D721Med (cell line): ENCODE measurements at regions not wholly inside any gene's neighbourhood (a gene's known extent, or its start where the extent isn't known, plus 50 kb on each side); places are given as distances from the start of the nearest gene placed in this dataset.

Experiments
- DNase-seq: peaks from one replicate; pipeline ENCODE4 v3.0.0; 2011; ENCODE audit warnings: low spot score; ENCODE audit not compliant: insufficient read length
- FAIRE-seq: peaks from 2 replicates; lab custom pipeline; 2011; peaks lifted over from hg19 to GRCh38; lab: Jason Lieb, UNC
- TF ChIP-seq, protein P1 (sequence below): IDR thresholded peaks from 2 replicates; pipeline ENCODE4 v1.5.1; 2012; ENCODE audit warnings: mild to moderate bottlenecking, control low read depth; ENCODE audit not compliant: insufficient read depth; ENCODE audit errors: missing control alignments

DNA sequence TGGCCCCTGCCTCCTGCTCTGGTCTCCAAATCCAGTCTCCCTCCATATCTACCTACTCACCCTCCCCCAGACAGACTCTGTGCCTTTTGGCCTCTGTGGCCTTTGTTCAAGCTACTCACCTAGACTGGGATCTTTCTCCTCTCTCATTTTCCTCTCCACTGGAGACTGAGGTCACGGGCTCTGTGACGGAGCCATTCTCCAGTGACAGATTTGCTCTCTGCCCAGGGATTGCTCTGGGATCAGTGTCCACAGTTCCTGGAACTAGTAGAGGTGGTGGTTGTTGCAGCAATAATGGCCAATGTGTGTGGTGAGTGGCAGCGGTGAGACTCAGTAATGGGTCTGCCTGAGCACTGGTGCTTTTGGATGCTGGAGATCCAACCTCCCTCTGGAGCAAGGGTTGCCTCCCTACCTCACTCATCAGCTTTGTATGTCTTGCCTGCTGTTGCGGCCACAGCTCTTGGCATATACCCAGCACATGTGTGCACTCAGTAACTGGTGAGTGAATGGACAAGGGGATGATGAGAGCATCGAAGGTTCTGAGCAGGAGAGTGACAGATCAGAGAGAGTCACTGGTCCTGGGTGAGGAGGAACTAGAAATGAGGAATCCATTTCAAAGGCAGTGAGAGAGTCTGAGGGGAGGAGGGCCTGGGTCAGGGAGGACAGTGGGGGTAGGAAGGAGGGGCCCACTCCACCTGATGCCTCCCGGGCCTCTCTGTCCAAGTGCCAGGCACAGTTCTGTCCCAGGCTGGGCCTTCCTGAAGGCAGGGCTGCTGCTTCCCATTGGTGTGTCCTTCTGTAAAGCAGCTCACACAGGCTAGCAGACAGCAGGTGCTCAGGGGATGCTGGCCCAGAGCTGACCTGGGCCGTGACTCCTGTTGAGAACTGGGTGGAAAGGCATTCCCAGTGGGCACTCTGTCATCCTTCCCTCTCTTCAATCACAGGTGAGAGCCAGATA, 96.5 kb upstream of the PITX1 start:
- no peak for FAIRE-seq
- DNase-seq: no peak
- TF ChIP-seq, protein P1, sequence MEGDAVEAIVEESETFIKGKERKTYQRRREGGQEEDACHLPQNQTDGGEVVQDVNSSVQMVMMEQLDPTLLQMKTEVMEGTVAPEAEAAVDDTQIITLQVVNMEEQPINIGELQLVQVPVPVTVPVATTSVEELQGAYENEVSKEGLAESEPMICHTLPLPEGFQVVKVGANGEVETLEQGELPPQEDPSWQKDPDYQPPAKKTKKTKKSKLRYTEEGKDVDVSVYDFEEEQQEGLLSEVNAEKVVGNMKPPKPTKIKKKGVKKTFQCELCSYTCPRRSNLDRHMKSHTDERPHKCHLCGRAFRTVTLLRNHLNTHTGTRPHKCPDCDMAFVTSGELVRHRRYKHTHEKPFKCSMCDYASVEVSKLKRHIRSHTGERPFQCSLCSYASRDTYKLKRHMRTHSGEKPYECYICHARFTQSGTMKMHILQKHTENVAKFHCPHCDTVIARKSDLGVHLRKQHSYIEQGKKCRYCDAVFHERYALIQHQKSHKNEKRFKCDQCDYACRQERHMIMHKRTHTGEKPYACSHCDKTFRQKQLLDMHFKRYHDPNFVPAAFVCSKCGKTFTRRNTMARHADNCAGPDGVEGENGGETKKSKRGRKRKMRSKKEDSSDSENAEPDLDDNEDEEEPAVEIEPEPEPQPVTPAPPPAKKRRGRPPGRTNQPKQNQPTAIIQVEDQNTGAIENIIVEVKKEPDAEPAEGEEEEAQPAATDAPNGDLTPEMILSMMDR: no peak

DNA sequence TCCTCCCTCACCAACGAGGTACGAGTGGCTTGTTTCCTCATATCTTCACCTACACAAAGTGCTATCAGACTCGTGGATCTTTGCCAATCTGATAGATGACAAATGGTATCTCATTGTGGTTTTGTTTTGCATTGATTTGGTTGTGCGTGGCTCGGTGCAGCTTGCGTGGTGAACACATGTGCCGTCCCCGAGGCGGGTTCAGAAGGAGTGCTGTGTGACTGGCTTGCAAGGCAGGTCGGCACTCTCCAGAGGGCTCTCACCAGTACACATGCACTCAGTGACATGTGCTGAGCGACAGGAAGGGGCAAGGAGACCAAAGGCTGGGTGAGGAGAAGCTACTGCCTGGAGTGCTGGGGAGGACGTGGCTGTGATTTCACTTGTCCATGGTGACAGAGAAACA, 95.3 kb upstream of the PITX1 start:
- no peak for FAIRE-seq

DNA sequence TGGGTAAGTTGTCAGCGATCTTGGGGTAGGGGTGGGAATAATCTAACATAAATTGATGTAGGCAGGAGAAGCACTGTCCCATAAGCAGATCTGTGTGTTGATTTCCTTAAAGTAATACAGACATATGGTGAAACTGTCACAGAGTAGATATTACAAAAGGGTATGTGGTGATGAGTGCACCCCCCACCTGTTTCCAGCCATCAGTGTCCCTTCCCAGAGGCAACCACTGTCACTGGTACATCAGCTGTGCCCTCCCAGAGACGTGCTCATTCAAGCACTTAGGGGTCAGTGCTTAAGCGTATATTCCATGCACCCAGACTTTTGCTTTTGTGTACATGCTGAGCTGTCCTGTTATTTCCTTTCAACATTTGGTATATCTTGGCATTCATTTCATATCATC, 94.3 kb upstream of the PITX1 start:
- FAIRE-seq (no peak), DNase-seq (no peak)
- TF ChIP-seq, protein P1: no peak

More for the DNA sequence above, 95.3 kb upstream of the PITX1 start:
- TF ChIP-seq, protein P1: no peak
- no peak for DNase-seq

DNA sequence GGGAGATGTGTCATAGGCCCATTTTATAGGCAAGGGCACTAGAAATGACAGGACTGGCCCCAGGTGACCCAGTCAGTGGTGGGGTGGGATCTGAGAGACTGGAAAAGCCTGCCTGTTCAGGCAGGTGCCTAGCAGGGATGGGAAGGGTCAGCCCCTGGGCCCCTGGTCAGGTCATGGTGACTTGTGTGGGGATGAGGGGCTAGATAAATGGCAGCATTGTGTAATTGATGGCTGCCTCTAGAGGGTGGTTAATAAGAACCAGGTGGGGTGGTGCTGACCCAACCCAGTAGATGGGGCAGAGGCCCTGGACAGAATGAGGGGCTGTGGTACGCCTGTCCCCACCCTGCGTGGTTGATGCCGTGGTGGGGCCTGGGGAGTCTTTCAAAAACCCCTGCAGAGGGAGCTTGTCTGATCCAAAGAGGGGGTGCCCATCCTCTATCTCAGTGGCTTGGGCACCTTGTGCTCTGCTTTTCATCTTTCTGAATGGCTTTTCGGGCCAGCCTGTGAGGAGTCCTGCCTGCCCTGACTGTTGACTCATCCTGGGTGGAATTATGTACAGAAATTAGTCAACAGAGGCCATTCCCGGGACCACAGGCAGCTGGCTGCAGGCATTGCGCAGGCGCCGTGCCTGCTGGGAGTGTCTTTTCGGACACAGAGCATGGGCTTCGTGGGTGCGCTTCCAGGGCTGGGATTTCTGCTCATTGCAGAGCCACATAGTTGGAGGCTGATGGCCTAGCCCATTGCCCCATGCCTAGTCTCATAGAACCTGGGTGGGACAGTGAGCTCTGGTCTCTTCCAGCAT, 93.6 kb upstream of the PITX1 start:
- TF ChIP-seq, protein P1: no peak
- FAIRE-seq: no peak
- DNase-seq: no peak

DNA sequence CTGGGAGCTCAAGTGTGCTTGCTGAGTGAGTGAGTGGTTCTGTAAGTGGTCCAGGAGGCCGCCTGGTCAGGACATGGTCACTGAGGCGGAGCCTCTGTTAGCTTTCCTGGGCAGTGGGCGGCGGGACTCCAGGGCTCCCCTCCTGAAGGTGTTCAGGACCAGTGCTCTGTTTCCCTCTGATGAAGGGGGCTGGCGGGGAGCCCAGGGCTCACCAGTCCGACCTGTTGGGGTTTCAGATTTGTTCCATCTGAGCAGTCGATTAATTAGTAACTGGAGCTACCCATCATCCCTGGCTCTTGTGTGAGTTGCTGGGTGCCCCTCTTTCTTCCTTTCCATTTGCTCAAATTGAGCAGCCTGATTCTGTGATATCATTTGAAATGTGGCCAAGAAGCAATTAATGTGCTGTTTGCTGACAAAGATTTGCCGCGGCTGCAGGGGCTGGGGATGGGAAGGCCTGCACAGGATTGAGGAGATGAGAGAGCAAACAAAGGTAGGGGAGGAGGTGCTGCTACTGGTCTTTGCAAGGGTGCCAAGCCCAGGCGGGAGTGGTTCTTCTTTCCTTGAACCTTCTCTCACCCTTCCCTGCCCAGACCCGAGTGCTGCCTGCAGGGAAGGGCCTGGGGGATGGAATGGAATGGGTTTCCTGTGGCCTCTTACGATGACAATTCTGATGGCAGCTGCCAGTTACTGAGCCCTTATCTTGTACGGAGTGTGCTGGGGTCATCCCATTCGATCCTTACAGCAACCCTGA, 92.8 kb upstream of the PITX1 start:
- FAIRE-seq (no peak), DNase-seq (no peak)
- TF ChIP-seq, protein P1: no peak

DNA sequence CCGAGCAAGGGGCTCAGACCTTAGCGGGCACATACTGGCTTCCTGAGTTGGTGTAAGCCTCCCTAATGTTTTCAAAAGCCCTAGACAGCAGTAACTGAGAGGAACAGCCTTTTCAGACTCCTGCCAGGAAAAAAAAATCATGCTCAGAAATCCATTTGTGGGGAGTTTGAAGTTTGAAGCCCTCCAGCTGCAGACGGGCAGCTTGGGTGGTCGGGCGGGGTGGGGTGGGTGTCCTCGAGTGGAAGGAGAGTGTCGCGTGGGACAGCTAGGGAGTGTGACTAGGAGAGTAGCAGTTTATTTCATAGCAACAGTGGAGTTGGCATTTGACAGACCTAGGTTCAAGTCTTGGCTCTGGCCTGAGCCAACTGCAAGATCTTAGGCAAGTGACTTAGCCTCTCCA, 90.7 kb upstream of the PITX1 start:
- DNase-seq (no peak), FAIRE-seq (no peak)
- TF ChIP-seq, protein P1: no peak
